ENCODE measurements at regions not wholly inside any gene's neighbourhood (a gene's known extent, or its start where the extent isn't known, plus 50 kb on each side); places are given as distances from the start of the nearest gene placed in this dataset.
"Not testable (repeated sequence)": the region's sequence is repeated elsewhere in the genome, so short reads cannot be mapped to it uniquely, and the experiment has no call there.

DNA sequence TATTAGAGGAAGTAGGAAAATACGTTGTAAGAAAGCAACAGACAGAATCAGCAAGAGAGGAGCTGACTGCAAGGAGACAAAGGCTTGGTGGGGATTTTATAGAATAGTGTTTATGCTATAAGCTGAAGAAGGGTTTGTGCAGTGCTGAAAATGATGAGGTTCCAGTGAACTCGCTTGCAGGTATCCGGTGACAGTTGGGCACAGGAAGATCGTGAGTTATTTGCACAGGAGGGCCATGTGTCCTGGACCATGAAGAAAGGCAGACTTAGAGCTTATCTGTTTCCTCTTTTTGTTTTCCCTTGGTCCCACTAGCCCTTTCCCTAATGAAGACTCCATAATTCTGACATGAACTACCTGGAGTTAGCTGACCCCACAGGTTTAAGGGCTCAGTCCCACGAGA lies 61.4 kb downstream of the NXNL2 start:
- no peak for DNase-seq

DNA sequence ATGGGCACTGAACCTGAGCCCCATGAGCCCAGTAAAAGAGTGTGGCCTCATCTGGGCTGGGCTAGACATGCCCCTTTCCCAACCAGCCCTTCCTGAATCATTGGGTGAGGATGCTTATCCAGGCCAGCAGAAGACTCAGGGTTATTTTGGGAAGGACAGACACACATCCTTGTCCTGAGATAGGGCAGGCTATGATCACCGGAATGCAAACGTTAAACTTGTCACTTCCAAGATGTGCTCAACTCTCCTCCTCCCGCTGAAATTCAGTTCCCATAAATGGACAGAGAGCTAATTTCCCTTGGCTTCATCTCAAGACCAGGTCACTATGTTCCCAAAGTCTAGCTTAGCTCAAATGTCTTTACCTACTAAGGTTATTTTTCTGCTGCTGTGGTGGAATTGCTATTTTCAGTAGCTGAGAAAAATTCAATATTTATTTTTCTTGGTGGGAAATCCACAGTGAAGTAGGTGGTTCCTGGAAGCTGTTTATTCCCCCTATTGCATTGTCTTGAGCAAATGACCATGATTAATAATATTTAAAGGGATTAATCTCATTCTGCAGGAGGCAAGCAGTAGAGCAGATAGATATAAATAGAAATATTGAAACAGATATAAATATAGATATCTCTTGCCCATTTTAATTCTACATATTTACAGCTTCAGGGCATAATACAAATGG lies 70.0 kb downstream of the NXNL2 start:
- DNase-seq: no peak

DNA sequence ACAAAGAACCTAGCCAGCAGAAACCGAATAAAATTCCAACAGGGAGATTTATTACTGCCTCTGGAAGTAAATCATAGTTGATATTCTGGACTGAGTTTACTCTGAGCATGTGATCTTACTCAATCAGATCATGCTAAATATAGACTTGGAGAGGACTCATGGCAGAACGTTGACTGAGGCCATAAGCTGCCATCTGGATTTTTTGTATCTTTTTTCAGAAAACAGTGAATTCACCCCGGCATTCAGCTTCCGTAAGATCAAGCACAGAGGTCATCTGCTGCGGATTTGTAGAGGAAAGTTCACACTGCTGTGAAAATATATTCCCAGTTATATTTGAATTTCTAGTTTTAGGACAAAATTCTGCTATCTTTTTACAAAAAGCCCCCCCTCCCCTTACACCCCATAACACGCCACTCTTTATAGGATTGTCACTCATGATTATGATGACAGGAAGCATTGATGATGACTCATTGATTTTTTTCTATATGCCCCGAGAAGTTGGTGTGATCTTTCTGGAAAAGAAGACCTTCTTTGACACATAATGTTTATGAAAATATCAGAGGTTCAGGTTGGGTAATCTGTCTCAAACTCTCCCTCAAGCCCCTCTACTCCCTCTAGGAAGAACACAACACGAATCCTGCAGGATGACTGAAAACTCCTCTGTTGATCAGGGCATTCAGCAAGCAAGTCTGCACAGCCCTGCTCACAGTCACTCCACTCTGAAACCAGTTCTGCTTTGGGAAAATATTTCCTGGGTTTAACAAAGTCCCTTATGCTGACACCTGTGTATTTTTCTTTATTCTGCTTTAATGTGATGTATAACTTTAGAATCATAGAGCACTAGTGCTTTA lies 70.8 kb downstream of the NXNL2 start:
- DNase-seq: no peak

DNA sequence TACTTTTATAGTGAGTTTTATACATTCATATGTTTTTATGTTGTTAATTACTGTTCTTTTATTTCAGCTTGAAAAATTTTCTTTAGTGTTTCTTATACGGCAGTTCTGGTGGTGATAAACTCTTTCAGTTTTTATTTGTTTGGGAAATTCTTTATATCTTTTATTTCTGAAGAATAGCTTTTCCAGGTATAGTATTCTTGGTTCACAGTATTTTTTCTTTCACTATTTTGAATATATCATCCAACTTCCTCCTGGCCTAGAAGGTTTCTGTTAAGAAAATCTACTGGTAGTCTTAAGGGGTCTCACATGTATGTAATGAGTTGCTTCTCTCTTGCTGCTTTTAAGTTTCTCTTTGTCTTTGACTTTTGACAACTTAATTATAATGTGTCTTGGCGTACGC lies 79.4 kb downstream of the NXNL2 start:
- DNase-seq: no peak

DNA sequence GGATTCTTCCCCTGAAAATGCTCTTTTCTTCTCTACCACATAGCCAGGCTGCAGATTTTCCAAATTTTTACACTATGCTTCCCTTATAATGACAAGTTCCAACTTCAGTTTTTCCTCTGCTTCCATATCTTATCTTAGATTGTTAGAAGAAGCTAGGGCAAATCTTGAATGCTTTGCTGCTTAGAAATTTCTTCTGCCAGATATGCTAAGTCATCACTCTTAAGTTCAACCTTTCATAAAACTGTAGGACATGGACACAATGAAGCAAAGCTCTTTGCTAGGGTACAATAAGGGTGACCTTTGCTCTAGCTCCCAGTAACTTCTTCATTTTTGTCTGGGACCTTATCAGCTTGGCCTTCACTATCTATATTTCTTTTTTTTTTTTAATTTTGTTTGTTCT lies 88.7 kb downstream of the NXNL2 start:
- no peak for DNase-seq

DNA sequence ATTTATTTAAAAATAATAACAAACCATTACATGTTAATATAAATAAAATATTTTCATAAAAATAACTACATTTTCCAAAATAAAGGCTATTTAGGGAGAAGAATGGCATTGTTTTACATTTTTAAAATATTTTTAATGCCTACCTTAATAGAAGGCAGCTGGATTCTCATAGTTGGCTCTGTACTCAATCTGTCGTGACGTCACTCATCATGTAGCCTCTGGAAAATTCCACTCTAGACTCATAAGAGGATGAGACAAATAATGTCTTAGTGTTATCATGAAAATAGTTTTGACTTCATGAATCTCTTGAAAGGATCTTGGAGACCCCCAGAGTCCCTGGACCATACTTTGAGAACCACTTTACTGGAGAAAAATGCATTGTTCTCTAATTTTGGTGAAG lies 93.1 kb downstream of the NXNL2 start:
- DNase-seq: no peak

DNA sequence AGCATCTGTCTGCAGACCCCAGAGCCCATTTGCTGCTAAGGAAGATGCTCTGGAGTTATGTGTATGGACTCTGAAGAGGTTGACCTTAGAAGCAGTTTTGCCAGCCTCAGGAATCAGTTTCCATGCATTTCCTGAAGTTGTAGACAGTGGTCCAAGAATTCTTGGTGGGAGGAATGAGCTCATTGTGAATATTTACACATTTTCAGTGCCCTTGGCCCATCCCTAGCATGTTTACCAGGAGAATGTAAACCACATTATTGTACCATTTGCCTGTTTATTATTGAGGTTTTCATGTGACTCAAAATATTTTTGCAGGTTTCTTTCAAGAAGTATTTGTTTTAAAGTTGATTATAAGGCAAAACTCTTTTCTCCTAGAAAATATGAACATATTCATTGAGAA lies 93.8 kb downstream of the NXNL2 start:
- DNase-seq: no peak

DNA sequence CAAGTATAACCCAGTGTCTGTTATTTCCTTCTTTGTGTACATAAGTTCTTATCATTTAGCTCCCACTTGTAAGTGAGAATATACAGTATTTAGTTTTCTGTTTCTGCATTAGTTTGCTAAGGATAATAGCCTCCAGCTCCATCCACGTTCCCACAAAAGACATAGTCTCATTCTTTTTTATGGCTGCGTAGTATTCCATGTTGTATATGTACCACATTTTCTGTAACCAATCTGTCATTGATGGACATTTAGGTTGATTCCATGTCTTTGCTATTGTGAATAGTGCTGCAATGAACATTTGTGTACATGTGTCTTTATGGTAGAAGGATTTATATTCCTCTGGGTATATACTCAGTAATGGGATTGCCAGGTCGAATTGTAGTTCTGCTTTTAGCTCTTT lies 95.6 kb downstream of the NXNL2 start:
- not testable (repeated sequence) for DNase-seq

DNA sequence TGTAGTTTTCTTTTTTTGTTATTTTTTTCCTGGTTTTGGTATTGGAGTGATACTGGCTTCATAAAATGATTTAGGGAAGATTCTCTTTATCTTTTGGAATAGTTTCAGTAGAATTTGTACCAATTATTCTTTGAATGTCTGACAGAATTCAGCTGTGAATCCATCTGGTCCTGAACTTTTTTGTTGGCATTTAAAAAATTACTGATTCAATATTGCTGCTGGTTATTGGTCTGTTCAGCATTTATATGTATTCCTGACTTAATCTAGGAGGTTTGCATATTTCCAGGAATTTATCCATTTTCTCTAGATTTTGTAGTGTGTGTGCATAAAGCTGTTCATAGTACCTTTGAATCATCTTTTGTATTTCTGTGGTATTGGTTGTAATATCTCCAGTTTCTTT lies 100.2 kb downstream of the NXNL2 start:
- no peak for DNase-seq

DNA sequence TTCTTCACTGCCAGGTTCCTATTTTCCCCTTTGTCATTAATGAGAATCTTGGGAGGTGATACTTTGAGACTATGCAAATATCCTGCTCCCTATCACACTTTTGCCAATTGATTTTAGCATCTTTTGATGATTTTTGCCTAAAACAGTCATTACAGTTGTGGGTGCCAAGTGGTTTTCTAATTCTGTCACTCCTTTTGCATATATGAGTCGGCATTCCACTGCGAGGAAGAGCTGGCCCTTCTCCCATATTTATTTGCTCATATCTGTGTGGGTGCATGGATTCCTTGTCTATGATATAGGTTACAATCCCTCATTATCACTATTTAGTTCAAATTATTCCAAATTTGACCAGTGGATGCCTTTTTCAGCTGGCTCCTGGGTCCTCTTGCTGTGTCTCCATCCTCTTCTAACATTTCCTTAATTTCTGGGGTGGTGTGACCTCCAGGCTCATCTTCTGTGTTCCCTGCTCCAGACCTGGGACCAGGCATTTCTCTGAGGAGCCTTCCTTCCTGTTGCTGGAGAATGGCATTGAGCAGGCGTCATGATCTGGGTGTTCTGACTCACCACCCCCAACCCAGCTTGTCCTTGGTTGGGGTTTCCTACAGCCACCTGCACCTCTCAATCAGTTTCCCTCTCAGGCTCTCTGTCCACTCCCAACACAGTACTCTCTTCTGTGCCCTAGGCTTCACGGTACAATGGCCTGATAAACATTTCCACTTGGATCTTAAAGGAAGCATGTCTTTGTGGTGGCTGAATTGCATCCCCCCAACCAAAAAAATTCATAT lies 106.7 kb downstream of the NXNL2 start:
- no peak for DNase-seq

DNA sequence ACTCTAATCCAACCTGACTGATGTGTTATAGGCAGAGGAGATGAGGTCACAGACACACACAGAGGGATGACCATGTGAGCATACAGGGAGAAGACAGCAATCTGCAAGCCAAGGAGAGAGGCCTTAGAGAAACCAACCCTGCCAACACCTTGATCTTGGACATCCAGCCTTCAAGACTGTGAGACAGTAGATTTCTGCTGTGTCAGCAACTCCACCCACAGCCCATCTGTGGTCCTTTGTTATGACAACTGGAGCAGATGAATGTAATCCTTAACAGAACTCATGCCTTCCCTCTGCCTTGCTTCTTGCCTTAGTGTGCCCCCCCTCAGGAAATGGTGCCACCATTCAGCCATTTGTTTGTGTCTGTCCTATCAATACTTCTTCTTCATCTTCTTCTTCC lies 107.4 kb downstream of the NXNL2 start:
- DNase-seq: no peak

DNA sequence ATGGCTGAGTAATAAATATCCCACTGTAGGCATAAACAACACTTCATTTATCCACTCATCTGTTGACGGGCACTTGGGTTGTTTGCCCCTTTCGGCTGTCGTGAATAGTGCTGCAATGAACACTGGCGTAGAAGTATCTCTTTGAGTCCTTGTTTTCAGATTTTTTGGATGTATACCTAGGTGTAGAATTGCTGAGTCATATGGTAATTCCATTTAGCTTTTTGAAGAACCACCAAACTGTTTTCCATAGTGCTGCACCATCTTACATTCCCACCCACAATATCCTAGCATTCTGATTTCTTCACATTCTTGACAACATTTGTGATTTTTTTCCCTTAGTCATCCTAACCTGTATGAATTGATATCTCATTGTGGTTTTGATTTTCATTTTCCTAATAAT lies 109.0 kb downstream of the NXNL2 start:
- DNase-seq: no peak

DNA sequence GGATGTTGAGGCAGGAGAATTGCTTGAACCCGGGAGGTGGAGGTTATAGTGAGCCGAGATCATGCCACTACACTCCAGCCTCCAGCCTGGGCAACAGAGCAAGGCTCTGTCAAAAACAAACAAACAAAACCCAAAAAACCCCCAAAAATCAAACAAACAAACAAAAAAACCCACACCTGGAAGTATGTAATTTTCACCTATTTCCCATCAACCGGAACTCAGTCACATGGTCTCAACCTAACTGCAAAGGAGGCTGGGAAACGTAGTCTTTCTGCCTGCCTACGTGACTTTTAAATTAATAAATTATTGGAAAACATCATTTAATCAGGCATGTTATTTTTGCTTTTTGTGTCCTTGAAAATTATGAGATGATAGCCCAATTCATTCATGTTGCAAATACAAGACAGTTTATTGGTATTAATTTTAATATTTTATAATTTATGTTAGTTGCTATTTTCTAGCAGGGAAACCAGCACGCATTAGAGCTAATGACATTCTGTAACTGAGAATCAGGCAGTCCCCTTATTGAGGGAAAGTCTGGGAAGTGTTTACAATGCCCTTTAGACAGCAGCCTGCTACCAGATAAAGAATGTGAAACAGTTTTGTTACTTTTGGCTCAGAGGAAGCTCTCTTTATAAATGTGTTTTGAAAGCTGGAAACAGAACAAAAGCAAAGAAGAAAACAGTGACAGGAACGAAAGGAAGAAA lies 110.3 kb downstream of the NXNL2 start:
- DNase-seq: no peak

DNA sequence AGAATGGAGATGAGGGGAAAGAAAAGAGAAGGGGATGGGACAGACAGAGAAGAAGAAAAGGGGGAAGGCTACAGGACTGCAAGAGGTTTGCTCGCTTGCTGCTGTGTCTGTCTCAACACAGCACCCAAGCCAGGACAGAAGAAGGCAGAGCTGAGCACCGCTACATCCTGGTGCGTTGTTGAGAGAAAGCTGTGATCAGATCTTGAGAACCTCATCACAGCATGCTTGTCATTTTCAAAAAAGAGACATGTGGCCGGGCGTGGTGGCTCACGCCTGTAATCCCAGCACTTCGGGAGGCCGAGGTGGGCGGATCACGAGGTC lies 110.9 kb downstream of the NXNL2 start:
- DNase-seq: no peak

DNA sequence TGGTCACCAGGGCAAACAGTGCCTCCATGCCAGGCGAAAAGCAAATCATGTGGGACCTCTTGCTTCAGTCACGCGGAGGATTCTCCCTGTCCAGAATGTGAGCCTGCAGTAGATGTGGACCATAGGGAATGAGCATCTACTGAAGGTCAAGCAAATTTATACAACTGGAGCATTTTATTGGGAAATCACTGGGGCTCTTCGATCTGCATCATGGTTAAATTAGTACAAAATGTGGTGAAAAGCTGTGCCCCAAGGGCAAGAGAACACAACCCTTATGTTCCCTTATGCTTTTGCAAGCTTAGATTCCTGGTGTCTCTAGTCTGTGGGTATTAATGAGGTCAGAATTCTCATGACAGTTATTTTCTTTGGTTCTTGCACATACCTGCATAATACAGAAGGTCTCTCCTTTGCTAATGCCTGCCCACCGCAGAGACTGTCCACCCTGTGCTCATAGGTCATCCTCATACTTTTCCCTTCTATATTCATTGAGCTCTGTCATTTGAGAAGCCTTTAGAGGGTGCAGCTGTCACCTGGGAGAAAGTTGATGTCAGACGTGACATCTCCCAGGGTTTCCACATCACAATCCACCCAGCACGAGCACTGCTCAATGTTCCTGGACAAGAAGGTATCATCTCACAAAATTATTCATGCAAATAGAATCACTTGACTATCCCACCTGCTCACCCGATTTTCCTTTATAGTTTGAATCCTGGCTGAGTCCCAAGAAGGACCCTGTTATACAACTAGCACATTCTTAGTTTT lies 111.7 kb downstream of the NXNL2 start:
- no peak for DNase-seq

DNA sequence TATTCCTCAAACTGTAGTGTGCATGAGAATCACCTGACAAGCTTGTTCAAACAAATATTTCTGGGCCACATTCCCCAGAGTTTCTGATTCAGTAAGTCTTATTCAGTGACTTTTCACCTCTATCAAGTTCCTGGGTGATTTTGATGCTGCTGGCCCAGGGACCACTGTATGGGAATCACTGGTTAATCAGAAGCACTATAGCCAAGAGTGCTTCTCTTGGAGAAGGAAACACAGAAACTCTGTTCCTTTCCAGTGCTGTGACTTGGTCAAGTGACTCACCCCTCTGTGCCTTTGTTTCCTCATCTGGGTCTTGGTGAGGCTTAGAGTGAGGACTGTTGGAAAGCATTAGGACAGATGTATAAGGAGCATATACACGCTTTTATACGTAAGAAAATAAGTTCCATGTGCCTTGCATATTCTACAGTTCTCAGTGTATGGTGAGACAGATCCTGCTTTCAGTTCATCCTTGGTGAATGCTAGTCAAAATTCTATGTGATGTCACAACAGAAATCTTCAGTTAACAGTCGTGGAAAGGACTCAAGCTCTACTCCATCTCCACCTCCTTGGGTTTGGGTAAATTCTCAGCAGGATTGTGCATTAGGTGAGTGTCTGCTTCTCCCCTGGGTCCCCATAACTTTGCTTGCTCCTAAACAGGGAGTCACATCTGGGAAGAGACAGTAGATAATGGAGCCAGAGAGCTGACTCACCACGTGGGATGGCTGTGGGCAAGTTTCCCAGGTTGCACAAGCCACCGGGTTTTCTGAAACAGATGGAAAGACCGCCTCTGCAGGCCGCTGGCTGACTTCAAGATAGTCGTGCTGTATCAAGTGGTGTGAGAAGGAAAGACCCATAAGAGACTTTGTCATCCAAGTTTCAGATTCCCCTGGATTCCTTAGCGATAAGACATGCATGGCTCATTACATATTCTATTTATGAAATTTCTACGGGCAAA lies 117.0 kb downstream of the NXNL2 start:
- DNase-seq: peak; percentile 91

DNA sequence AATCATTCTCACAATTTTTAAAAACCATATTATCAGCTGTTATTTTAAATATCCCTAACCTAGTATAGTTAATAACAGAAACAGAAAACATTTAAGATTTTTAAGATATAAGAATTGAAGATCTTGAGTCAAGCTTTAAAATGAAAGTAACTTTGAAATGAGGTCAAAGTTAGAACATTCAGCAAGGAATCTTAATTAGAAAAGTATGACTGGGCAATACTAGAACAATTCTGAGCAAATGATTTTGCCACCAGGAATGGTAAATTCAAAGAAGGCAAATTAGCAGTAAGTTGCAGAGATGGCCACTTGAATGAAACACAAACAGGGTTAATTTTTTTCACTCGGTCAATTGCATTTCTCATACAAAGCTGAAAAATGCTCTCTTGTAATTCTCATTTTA lies 117.9 kb downstream of the NXNL2 start:
- no peak for DNase-seq

DNA sequence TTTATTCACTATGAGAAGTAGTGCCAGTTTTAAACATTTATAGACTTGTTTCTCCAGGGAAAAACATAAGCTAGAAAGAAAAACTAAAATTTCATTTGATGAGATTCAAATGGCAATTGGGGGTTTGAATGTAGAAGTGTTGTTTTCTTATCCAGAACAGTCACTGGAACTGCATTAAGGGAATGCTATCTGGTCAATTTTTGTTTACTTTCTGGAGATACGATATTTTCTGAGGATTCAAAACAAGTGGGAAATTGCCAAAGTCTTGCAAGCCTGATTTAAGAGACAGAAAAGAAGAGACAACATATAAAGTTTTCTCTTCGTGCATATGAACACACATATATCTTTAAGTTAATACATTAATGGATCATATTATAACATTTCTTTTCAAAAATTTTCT lies 118.4 kb downstream of the NXNL2 start:
- DNase-seq: no peak

DNA sequence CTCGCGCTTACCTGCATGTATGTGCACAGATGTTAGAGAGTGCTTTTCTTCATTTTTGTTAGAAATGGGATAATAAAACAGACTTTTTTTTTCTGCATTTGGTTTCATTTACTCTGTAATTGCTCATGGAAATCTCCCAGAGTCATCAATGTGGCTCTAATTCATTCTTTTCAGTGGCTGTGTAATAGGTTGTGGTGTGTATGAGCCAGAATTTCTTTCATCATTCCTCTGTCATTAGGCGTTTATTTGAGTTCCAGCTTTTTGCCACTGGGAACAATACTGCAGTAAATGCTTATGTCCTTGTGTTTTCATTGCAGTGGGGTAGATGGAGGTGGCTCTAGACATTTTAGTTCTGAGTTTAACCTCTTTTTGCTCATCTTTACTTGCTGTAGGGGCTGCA lies 118.9 kb downstream of the NXNL2 start:
- DNase-seq: no peak

DNA sequence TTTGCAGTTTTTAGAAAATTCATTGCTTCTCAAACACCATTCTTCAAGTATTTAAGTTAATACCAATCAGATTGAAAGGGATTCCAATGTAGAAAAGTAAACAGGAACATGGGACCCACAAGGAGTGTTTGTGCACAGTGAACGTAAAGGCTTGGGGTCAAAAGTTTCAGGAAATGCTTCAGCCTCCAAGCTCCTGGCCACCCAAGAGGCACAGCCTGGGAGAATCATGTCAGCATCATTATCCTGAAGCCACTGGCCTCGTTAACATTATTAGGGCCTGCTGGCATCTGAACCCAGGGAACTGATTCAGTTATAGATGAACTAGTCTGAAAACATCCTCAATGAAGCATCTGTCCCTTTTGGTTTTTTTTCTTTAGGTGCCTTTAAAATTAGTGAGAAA lies 122.9 kb downstream of the NXNL2 start:
- no peak for DNase-seq

DNA sequence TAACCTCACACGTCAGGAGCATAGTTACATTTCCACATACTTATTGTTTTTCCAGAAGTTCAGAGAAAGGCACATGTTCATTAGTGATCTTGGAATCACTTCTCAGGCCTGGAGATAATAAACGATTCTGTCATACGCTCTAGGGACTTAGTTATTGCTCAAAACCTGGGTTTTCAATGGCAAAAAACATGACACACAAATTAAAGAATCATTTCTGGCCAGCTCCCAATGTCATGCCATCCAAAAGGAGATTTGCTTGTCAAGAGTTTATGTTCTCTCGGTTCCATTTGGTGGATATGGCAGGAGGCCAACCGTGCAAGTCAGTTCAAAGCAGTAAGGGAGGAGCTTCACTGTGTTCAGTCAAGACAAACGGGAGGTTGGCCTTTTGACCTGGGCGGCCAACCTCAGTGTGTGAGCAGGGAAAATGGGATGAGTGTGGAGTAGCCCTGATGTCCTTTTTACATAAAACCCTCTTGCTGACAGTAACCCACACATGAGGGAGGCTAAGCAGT lies 123.4 kb downstream of the NXNL2 start:
- DNase-seq: no peak

Data from femur (tissue), 1 donor.